ENCODE measurements at regions not wholly inside any gene's neighbourhood (a gene's known extent, or its start where the extent isn't known, plus 50 kb on each side); places are given as distances from the start of the nearest gene placed in this dataset.

- peaks cover 5% of the 10 kb centered on the region; the same call in 1 of the 2 replicates for H3K27me3 ChIP-seq (ENCODE audit: control insufficient read depth, insufficient read depth, low read length)
- TF ChIP-seq SIN3A (IDR thresholded peaks at IDR 0.05; ENCODE audit: borderline replicate concordance, insufficient read depth, low read depth, low read length) = no peak
- no peak for TF ChIP-seq REST (IDR thresholded peaks at IDR 0.05; ENCODE audit: insufficient read depth in 1 of 2, low read depth in 2 of 2, low read length in 1 of 2)
- no peak for TF ChIP-seq CTCF (IDR thresholded peaks at IDR 0.05)
- TF ChIP-seq POLR2AphosphoS5 (IDR thresholded peaks at IDR 0.05; ENCODE audit: low read depth, low read length) = no peak
- no TSS peak for BruUV-seq (replicated peaks)
- in situ Hi-C loops (cut with HindIII; ENCODE audit: low pct_unique_long_range_greater_than_20kb, low sequenced_read_pairs) = no loop called here
- CTCF ChIA-PET = interaction anchor here (0.6 kb wide), 1 partner anchor 391 kb away, joined by 3 read pairs; no protein-coding TSS in a partner anchor
- no peak overlapping the region for H3K4me3 ChIP-seq (ENCODE audit: low read depth in 2 of 2, low read length in 2 of 2)
- H3K4me1 ChIP-seq (ENCODE audit: control insufficient read depth, insufficient read depth, low read length) = no peaks in the 10 kb centered on the region
- no peaks in the 10 kb centered on the region for H3K36me3 ChIP-seq (ENCODE audit: control insufficient read depth, insufficient read depth, low read length)
- intact Hi-C loops (cut with micrococcal nuclease; ENCODE audit: unreplicated experiment) = no loop called here
- H3K9me3 ChIP-seq (ENCODE audit: control insufficient read depth, insufficient read depth, low read depth, low read length) = no peaks in the 10 kb centered on the region
- DNase-seq (ENCODE audit: low read depth, low spot score) (no peak), ATAC-seq (no peak)
- no peak overlapping the region for H3K27ac ChIP-seq (ENCODE audit: low read length)
- POLR2A ChIA-PET = no interaction called here
Measured at GRCh38 chr7:31236868-31237267, 103.7 kb downstream of the NEUROD6 start.

- in situ Hi-C loops (cut with HindIII; ENCODE audit: low pct_unique_long_range_greater_than_20kb, low sequenced_read_pairs) (no loop called here), intact Hi-C loops (cut with micrococcal nuclease; ENCODE audit: unreplicated experiment) (no loop called here)
- CTCF ChIA-PET = no interaction called here
- Histone ChIP-seq H3K4me1 (ENCODE audit: control insufficient read depth, insufficient read depth, low read length) (no peaks in the 10 kb centered on the region), H3K27me3 (ENCODE audit: control insufficient read depth, insufficient read depth, low read length) (peaks cover 5% of the 10 kb centered on the region; the same call in 1 of the 2 replicates), H3K9me3 (ENCODE audit: control insufficient read depth, insufficient read depth, low read depth, low read length) (no peaks in the 10 kb centered on the region), H3K4me3 (ENCODE audit: low read depth in 2 of 2, low read length in 2 of 2) (no peak overlapping the region), H3K27ac (ENCODE audit: low read length) (no peak overlapping the region), H3K36me3 (ENCODE audit: control insufficient read depth, insufficient read depth, low read length) (no peaks in the 10 kb centered on the region)
- POLR2A ChIA-PET = no interaction called here
- TF ChIP-seq SIN3A (IDR thresholded peaks at IDR 0.05; ENCODE audit: borderline replicate concordance, insufficient read depth, low read depth, low read length) = no peak
- TF ChIP-seq REST (IDR thresholded peaks at IDR 0.05; ENCODE audit: insufficient read depth in 1 of 2, low read depth in 2 of 2, low read length in 1 of 2) = no peak
- no peak for TF ChIP-seq CTCF (IDR thresholded peaks at IDR 0.05)
- TF ChIP-seq TCF7L2 (IDR thresholded peaks at IDR 0.05; ENCODE audit: low read depth, low read length) = no peak
- no peak for TF ChIP-seq POLR2AphosphoS5 (IDR thresholded peaks at IDR 0.05; ENCODE audit: low read depth, low read length)
- DNase-seq (ENCODE audit: low read depth, low spot score) (no peak), ATAC-seq (no peak)
- no TSS peak for BruUV-seq (replicated peaks)
Measured at GRCh38 chr7:31234836-31235605, 105.5 kb downstream of the NEUROD6 start.

Data from Panc1 (cell line).